ENCODE measurements at regions not wholly inside any gene's neighbourhood (a gene's known extent, or its start where the extent isn't known, plus 50 kb on each side); places are given as distances from the start of the nearest gene placed in this dataset.

GRCh38 chr13:36526897-36527296, 94.6 kb downstream of the CCNA1 start:
- TF ChIP-seq CTCF (IDR thresholded peaks at IDR 0.05) (no peak), POLR2AphosphoS5 (IDR thresholded peaks at IDR 0.05) (no peak), POLR2A (IDR thresholded peaks at IDR 0.05) (no peak)
